GM12874 (cell line): ENCODE measurements at regions not wholly inside any gene's neighbourhood (a gene's known extent, or its start where the extent isn't known, plus 50 kb on each side); places are given as distances from the start of the nearest gene placed in this dataset.

Experiments used
- TF ChIP-seq, protein P1 (sequence below): IDR thresholded peaks from 2 replicates; pipeline ENCODE4 v1.5.1; 2011; ENCODE audit warnings: low read depth, mild to moderate bottlenecking, control low read depth, low read length, moderate library complexity; ENCODE audit not compliant: insufficient read depth

DNA sequence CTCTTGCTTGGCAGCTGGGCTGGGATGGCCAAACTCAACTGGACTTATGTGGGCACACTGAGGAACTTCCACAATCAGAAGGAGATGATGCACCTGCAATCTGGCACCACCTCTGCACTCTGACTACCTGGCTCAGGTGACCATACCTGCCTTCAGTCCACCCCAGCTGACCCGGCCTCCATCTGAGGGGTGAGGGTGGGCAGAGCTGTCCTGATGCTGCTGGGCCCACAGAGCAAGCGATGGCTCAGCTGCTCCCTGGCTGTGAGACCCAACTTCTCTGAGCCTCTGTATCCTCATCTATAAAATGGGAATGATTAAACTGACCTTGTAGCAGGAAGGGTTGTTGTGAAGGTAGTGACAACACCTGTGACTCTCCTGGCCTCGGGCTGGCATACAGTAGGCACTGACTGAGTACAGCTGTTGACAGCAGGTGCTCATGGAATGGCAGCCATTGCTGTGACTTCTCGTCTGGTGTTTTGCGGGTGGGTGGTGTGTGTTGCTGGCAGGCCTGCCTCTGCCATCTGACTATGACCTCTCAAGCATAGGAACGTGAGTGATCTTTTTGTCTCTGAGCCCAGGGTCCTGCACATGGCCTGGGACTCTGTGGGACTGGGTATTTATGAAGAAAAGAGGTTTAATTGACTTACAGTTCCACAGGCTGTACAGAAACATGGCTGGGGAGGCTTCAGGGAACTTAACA, 438.5 kb downstream of the PTPRU start:
- TF ChIP-seq, protein P1, sequence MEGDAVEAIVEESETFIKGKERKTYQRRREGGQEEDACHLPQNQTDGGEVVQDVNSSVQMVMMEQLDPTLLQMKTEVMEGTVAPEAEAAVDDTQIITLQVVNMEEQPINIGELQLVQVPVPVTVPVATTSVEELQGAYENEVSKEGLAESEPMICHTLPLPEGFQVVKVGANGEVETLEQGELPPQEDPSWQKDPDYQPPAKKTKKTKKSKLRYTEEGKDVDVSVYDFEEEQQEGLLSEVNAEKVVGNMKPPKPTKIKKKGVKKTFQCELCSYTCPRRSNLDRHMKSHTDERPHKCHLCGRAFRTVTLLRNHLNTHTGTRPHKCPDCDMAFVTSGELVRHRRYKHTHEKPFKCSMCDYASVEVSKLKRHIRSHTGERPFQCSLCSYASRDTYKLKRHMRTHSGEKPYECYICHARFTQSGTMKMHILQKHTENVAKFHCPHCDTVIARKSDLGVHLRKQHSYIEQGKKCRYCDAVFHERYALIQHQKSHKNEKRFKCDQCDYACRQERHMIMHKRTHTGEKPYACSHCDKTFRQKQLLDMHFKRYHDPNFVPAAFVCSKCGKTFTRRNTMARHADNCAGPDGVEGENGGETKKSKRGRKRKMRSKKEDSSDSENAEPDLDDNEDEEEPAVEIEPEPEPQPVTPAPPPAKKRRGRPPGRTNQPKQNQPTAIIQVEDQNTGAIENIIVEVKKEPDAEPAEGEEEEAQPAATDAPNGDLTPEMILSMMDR = no peak

DNA sequence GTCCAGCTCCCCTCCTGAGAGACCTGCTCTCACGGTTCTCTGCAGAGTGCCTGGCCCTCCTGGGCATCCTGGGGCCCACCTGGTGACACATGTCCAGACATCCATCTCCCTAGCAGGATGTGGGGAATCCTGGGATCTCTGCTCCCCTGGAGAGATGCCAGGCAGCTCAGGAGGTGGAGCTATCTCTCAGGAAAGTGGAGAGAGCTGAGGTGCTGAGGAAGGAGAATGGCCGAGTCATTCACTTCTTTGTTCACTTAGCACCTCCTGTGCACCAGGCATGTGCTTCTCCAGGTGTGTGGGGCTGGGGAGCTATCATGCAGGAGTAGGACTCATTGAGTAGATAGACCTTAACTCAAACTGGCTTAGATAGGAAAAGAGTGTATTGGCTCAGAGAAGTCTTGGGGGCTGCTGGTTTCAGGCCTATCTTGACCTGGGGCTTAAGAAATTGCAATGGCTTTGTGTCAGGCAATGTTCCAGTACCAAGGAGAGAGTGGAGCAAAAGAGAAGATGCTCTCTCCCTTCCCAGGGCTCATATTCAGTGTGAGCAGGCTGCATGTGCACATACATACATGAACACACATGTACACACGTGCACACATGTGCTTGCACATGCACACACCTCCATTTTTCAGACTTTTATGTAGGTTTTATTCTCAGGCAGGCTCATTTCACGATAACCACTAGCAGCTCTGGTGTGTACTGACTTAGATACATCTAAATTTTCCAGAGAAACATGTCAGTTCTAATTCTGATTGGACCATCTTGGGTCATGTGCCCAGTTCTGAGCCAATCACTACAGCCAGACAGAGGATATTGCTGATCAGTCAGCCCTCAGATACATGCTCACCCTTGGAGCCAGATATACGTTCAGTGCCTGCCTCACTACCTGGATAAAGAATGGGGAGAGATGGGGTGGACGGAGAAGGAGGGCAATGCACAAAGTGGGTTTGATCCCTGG, 437.6 kb downstream of the PTPRU start:
- TF ChIP-seq, protein P1 = no peak

DNA sequence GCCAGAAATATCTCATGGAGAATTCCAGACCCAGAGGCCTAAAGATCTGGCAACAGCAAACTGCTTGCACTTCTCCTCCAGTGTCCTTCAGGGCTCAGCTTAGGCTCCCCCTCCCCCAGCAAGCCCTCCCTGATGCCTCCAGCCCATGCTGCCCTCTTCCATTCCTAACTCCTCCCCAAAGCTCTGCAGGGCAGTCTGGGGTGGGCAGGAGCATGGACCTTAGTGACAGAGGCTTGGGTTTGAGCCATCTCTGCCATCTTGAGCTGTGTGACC, 436.8 kb downstream of the PTPRU start:
- TF ChIP-seq, protein P1 = no peak

- TF ChIP-seq, protein P1 = no peak
These were observed 436.3 kb downstream of the PTPRU start for GRCh38 chr1:29672416-29673227.

DNA sequence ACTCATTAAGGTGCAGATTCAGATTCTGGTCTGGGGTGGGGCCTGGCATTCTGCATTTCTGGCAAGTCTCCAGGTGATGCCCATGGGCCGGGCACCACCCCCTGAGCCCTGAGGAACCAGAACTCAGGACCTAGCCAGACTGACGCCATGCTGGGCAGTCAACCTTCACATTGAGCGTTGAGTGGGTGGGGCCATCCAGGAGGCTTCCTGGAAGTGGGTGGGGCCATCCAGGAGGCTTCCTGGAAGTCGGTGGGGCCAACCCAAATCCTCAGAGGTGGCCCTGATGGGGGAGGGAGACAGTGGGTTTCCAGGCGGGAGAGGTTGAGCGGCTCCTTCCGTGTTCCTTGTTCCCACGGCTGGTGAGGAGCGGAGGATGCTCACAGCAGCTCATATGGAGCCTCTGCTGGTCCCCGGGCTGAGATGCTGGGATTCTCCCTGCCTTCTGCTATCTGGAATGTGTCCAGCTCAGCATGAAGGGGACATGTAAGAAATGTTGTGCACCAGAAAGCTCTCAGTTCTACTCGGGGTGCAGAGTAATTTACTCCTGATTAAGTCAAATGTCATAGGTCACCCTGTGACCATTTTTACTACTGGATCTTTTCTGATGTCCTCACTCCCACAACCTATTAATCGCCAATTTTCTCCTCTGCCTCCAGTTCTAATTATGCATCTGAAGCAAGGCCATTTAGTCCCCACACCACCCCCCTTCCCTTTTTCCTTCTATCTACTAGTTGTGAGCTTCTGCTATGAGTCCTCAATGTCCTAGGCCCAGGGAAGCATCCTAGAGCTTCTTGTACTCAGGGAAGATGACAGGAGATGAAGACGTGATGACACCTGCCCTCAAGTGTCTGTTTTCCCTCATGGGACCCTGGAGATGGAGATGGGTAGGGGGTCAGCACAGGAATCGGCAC, 435.4 kb downstream of the PTPRU start:
- TF ChIP-seq, protein P1 = no peak

DNA sequence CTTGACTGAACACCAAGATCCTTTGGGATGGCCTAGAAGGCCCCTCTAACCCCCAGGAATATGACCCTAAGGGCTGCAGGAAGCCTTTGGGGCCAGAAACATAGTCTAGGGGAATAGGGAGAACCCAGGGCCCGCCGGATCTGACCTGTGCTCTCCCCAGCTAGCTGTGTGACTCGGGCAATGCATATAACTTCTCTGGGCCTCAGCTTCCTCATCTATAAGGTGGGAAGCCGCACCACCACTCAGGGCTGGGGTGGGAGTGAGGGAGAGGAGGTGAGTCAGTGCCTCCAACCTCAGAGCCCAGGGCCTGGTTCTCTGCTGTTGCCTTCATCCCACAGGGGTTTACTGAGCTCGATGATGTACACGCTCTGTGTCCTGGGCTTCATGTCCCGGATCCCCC, 434.4 kb downstream of the PTPRU start:
- TF ChIP-seq, protein P1 = no peak
